GM21447 (cell line): ENCODE measurements at regions not wholly inside any gene's neighbourhood (a gene's known extent, or its start where the extent isn't known, plus 50 kb on each side); places are given as distances from the start of the nearest gene placed in this dataset.

Experiments used
- ATAC-seq: cut with Tn5 transposase; IDR thresholded peaks from one replicate; pipeline ENCODE4 v1.9.1; 2021; ENCODE audit not compliant: unreplicated experiment

- ATAC-seq, result no peak
Observed at GRCh38 chr7:35463751-35464150, 209.9 kb upstream of the TBX20 start.

DNA sequence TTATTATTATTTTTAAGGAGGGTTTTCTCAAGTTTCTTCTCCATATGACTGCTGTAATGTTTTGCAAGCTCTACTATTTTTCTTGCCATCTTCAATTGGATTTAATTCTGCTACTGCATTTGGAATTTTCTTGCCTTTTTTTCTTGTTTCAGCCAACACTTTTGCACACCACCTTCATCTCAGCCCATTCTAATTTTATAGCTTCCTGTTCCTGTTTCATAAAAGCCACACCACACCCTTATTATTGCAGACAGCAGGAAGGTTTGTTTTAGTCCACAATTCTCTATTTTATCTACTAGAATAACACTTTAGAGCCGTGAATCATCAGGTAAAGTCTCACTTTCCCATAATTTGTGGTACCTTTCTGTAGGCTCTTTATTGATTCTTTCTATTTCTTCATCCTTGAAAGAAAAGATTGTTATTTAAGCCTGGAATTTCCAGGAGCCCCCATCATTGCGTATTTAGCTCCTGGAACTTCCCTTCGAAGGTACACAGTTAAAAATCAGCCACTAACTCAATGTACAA, 209.3 kb upstream of the TBX20 start:
- no peak for ATAC-seq

DNA sequence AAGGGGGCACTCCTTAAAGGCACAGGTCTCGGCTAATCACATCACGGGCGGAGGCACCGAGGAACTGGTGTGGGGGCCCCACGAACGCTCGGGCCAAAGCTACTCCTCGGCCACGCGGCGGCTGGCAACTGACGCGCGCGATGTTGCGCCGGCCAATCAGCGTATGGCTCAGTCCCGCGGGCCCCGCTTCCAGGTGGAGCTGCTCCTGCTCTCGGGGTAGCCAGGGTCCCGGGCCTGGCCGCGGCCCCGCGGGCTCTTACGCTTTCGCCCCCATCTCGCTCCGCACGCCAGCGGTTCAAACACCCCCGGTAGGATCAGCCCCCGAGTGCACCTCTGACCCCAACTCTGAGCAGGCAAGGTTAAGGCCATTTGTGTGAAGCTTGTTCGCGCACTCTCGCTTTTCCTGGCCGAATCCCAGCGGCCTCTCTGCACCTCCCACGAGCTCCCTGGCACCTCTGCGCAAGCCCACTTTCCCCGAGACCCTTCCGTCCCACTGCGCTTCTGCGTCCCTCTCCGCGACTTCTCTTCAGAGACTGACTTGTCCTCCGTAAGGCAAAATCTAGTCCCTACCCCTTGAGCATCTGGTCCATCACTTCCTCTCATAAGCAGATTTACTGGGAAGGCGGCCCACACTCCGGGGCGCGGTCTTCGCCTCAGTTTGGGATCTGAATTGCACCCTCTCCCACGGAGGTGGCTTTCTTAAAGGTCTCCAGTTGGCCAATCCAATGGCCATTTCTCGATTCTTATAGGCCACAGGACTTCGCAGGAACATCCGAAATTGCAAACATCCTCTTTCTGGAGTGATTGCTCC, 200.9 kb upstream of the TBX20 start:
- ATAC-seq, result no peak

- ATAC-seq, result no peak
Observed at GRCh38 chr7:35450456-35451214, 196.7 kb upstream of the TBX20 start.

- no peak for ATAC-seq
Observed at GRCh38 chr7:35448486-35448885, 194.6 kb upstream of the TBX20 start.

- no peak for ATAC-seq
Observed at GRCh38 chr7:35446091-35446490, 192.2 kb upstream of the TBX20 start.

GRCh38 chr7:35437619-35438275, 183.8 kb upstream of the TBX20 start:
- ATAC-seq, result no peak

DNA sequence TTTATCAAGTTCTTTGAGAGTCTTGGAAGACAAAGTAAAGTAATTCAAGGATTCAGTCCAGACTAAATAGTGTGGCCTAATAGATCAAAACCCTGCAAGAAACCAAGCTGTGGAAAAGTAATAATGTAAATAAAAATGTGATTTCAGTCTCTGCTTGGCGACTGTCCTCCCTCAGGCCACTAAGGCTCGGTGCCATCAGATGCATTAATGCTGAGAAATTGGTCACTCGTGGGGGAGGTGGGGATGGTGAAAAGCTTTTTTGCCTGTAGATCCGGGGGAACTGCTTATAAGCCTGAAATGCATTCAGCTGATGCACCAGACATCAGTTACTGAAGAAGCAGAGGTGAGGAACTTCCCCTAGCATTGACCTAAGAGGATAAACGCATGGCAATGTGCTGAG, 182.6 kb upstream of the TBX20 start:
- no peak for ATAC-seq

DNA sequence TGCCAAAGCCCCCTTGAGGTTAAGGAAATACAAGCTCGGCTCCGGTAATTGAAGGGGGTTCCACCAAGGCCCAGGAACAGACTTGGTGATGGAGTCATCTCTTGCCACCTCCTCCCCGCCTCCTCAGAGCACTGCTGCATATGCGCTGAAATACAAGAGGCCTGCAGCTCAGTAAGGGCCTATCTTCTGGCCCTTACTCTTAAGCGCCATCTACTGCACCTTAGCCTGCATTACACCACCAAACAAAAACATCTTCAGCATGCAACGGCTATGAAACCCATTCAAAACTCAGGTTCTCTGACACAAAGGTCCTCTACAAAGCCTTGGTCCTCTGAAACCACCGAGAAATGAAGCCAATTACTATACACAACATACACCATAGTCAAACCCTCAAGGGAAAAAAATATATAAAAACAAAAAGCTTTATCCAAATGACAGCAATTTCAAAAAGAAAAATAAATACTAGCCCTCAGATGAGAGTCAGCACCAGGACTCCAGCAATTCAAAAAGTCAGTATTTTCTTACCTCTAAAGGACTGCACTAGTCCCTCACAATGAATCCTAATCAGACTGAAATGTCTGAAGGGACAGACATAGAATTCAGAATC, 176.8 kb upstream of the TBX20 start:
- no peak for ATAC-seq

GRCh38 chr7:35424869-35425495, 171.1 kb upstream of the TBX20 start:
- ATAC-seq, result no peak

GRCh38 chr7:35424440-35424839, 170.5 kb upstream of the TBX20 start:
- no peak for ATAC-seq

GRCh38 chr7:35422715-35423114, 168.8 kb upstream of the TBX20 start:
- no peak for ATAC-seq

DNA sequence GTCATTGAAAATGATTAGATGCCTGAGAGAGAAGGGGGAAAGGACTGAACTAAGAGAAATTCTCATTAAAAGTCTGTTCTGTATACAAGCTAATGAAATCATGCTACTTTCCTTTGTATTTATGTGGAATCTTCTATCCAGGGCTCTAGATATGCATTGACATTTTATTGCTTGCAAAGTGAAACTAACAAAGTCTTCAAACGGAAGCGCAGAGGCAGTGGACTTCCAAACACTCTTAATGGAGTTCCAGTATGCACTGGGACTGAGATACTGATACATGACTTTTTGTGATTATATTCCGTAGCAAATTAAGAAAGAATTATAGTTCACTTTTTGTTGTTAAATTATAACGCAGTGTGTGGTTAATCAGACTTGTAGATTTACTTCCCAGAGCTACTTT, 166.8 kb upstream of the TBX20 start:
- no peak for ATAC-seq

DNA sequence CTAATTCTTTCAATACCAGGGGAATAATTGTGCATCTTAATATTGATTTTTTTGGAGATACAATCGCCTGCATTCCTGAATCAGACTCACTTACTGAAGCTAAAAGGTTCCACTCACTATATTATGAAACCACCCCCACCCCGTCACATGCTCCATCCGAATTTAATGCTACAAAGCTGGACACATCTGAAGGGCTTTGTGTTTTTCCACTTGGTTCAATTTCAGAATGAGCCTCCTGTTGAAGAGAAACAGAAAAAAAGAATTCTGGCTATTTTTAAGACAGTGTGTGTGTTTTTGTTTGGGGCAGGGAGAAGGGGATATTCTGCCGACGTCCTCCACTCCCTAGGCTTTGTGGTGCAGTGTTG, 165.5 kb upstream of the TBX20 start:
- no peak for ATAC-seq

DNA sequence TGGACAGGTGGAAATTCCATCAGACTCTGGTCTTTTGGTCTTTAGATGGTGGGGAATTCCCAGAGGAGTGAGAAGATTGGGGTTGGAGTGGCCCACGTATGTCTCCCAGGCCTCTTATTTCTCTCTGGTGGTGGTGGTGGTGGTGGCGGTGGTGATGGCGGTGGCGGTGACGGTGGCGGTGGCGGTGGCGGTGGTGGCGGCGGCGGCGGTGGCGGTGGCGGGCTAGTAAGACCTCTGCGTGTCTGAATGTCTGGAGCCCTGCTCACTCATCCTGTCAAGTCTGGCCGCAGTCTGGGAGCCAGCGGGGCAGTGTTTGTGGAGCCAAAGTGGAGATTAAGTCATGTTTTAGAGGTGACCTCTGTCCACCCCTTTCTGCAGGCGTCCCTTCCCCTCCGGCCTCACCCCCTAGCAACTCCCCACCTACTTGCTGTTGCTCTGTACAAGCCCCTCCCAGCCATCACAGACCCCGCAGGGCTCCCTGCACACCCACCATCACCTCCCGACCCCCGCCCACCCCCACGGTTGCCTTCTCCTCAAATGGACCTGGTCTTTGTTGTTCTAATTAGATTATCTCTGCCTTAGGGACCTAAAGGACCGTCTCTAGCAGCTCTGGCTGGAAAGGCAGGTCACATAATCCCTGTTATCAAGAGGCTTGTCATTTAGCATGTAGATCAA, 165.0 kb upstream of the TBX20 start:
- ATAC-seq, result no peak

DNA sequence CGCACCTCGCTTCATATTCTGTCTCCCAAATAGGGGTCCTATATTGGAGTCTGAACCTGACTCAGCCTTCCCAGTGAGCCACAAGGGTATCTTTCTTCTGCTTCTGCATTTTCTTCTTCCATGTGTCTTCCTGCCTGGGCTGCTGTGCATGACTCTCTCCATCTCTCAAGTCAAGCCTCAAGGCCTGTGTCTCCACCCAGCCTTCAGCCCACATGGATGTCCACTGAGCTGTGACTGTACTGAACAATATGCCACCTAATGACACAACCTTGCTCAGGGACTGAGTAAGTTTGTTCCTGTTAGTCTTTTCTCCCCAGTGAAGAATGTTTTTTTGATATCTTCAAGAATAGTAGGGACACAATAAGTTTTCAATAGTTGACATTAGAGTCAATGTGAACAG, 162.7 kb upstream of the TBX20 start:
- ATAC-seq, result no peak

- ATAC-seq, result no peak
Observed at GRCh38 chr7:35415411-35415822, 161.5 kb upstream of the TBX20 start.

DNA sequence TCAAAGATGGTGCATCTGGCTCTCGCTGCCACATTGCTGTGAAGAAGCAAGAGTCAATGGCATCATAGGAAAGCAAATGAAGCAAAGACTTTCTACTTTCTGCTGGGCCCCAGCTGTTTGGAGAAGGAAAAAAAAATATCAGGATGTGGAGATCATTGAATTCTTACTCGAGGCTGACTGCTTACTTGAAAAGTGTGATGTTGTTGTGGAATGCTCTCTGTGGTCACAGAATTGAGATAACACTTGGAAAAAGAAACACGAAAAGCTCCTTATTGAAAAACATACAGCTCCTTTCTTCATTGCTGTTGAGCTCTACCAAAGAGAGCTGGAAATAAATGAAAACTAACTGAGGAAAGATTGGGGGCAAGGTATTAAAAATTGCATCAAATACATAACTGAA, 157.4 kb upstream of the TBX20 start:
- ATAC-seq, result no peak

- no peak for ATAC-seq
Observed at GRCh38 chr7:35405461-35405860, 151.6 kb upstream of the TBX20 start.

- no peak for ATAC-seq
Observed at GRCh38 chr7:35401217-35401879, 147.4 kb upstream of the TBX20 start.
